ENCODE measurements at regions not wholly inside any gene's neighbourhood (a gene's known extent, or its start where the extent isn't known, plus 50 kb on each side); places are given as distances from the start of the nearest gene placed in this dataset.

DNA sequence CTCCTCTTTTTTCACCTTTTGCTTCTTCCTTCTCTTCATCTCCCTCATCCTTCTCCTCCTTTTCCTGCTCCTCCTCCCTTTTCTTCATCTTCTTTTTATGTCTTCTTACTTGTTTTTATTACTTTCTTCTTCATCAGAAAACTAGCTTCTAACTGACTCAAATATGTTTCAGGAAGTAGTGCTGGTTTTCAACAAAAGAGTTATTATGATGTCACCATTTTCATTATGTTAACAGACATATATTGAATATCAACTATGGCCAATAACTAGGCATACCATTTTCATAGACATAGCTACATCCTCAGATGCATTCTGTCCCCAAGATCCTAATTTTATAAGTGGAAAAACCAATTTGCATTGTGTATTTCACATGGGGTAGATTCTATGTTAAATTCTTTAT lies 252.9 kb upstream of the PAPPA start:
- H3K27me3 ChIP-seq (ENCODE audit: control insufficient read depth, insufficient read depth, low read length), result no peaks in the 10 kb centered on the region
- no peak overlapping the region for H3K4me3 ChIP-seq (ENCODE audit: low read depth, low read length)
- TF ChIP-seq, protein P1, sequence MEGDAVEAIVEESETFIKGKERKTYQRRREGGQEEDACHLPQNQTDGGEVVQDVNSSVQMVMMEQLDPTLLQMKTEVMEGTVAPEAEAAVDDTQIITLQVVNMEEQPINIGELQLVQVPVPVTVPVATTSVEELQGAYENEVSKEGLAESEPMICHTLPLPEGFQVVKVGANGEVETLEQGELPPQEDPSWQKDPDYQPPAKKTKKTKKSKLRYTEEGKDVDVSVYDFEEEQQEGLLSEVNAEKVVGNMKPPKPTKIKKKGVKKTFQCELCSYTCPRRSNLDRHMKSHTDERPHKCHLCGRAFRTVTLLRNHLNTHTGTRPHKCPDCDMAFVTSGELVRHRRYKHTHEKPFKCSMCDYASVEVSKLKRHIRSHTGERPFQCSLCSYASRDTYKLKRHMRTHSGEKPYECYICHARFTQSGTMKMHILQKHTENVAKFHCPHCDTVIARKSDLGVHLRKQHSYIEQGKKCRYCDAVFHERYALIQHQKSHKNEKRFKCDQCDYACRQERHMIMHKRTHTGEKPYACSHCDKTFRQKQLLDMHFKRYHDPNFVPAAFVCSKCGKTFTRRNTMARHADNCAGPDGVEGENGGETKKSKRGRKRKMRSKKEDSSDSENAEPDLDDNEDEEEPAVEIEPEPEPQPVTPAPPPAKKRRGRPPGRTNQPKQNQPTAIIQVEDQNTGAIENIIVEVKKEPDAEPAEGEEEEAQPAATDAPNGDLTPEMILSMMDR (IDR thresholded peaks at IDR 0.05; ENCODE audit: insufficient read depth, low read depth, low read length), result no peak
- ChIA-PET POLR2A (no interaction called here), CTCF (interaction anchor here (0.9 to 1.2 kb wide), 3 partner anchors 10 to 18 kb away, joined by 3 read pairs; no protein-coding TSS in a partner anchor)
- no peaks in the 10 kb centered on the region for H3K36me3 ChIP-seq (ENCODE audit: control insufficient read depth, insufficient read depth, low read length)
- no peak for DNase-seq (ENCODE audit: low read depth)

DNA sequence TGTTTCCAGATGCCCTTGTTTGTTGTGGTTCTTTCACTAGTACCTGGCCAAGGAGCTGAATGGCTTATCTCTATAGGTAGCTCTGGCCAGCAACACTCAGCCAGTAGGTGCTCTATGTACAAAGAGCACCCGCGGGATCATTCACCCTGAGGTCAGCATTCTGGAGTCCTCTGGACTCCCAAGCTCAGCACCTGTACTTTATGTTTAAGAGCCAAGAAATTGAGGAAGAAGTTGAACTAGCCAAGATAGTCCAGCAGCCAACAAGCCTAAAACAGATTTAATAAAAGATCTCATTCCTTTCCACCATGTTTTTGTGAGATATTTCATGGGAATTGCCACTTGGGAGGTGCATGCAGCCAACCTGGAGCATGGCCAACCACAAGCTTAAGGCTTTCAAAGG lies 242.6 kb upstream of the PAPPA start:
- Histone ChIP-seq H3K27me3 (ENCODE audit: control insufficient read depth, insufficient read depth, low read length) (no peaks in the 10 kb centered on the region), H3K36me3 (ENCODE audit: control insufficient read depth, insufficient read depth, low read length) (no peaks in the 10 kb centered on the region), H3K4me3 (ENCODE audit: low read depth, low read length) (no peak overlapping the region)
- TF ChIP-seq, protein P1 (IDR thresholded peaks at IDR 0.05; ENCODE audit: insufficient read depth, low read depth, low read length), result no peak
- DNase-seq (ENCODE audit: low read depth), result no peak
- CTCF ChIA-PET, result no interaction called here
- POLR2A ChIA-PET, result no interaction called here

DNA sequence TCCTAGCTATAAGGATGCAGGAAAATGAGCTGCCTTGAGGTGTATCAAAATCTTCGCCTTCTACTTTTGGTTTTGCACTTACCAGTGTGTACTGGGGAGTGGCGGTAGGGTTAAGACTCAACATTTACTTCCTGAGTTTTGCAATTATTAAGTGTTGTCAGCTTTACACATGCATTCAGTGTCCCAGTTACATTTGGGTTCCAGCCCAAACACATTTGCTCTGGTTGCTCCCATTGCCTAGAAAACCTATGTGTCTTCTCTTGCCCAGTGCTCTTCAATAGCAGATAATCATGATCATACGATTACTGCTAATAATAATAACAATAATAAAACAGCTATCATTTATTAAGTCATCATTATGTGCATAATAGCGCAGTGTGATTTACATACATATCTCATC lies 241.5 kb upstream of the PAPPA start:
- DNase-seq (ENCODE audit: low read depth), result no peak
- TF ChIP-seq, protein P1 (IDR thresholded peaks at IDR 0.05; ENCODE audit: insufficient read depth, low read depth, low read length), result no peak
- Histone ChIP-seq H3K4me3 (ENCODE audit: low read depth, low read length) (no peak overlapping the region), H3K36me3 (ENCODE audit: control insufficient read depth, insufficient read depth, low read length) (no peaks in the 10 kb centered on the region), H3K27me3 (ENCODE audit: control insufficient read depth, insufficient read depth, low read length) (no peaks in the 10 kb centered on the region)
- CTCF ChIA-PET, result interaction anchor here (0.7 to 0.8 kb wide), 2 partner anchors 9 to 14 kb away, joined by 3 to 4 read pairs; no protein-coding TSS in a partner anchor
- POLR2A ChIA-PET, result no interaction called here

DNA sequence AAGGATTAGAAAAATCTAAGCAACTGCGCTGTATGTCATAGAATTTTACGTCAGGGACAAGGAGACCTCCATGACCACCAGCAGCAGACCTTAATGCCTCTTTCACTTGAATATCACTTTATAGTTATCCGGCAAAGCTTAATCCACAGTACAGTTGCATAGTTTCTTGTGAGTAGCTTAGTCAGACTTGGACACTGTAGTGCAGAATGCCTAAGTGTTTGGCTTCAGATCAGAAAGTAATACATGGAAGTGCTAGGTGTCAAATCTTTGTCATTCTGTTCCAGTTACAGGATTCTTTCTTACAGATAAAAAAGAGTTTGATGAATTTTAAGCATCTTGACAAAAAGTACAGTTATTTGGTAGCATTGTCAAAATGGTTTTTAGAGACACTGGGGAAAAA lies 239.9 kb upstream of the PAPPA start:
- no peak for DNase-seq (ENCODE audit: low read depth)
- TF ChIP-seq, protein P1 (IDR thresholded peaks at IDR 0.05; ENCODE audit: insufficient read depth, low read depth, low read length), result no peak
- CTCF ChIA-PET, result interaction anchor here (1.0 to 2.0 kb wide), 3 partner anchors 12 to 318 kb away, joined by 3 to 5 read pairs (median 3); no protein-coding TSS in a partner anchor

DNA sequence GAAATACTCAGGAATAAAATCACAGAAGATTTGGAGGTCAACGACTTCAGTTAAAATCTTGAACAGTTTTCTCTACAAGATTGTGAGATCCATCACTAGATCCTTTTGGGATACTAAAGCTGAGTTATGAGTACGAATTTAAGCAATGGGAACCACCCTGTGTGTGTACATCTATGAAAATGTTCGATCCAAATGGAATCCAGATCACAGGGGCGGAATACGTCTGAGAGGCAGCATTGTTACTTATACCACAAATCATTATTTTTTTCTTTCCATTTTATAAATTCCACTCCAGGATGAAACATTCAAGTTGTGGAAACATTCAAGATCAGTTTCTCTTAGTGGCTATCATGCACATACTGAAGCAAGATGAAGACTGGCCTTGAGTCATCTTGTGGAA lies 239.3 kb upstream of the PAPPA start:
- TF ChIP-seq, protein P1 (IDR thresholded peaks at IDR 0.05; ENCODE audit: insufficient read depth, low read depth, low read length), result no peak
- Histone ChIP-seq H3K4me3 (ENCODE audit: low read depth, low read length) (no peak overlapping the region), H3K27me3 (ENCODE audit: control insufficient read depth, insufficient read depth, low read length) (no peaks in the 10 kb centered on the region), H3K36me3 (ENCODE audit: control insufficient read depth, insufficient read depth, low read length) (no peaks in the 10 kb centered on the region)
- POLR2A ChIA-PET, result no interaction called here
- CTCF ChIA-PET, result interaction anchor here (1.0 to 2.0 kb wide), 2 partner anchors 12 to 64 kb away, joined by 3 to 5 read pairs; no protein-coding TSS in a partner anchor
- no peak for DNase-seq (ENCODE audit: low read depth)

More for the DNA sequence above, 239.9 kb upstream of the PAPPA start:
- H3K4me3 ChIP-seq (ENCODE audit: low read depth, low read length), result no peak overlapping the region
- POLR2A ChIA-PET, result no interaction called here
- no peaks in the 10 kb centered on the region for H3K27me3 ChIP-seq (ENCODE audit: control insufficient read depth, insufficient read depth, low read length)
- no peaks in the 10 kb centered on the region for H3K36me3 ChIP-seq (ENCODE audit: control insufficient read depth, insufficient read depth, low read length)
